ENCODE measurements at regions not wholly inside any gene's neighbourhood (a gene's known extent, or its start where the extent isn't known, plus 50 kb on each side); places are given as distances from the start of the nearest gene placed in this dataset.

DNA sequence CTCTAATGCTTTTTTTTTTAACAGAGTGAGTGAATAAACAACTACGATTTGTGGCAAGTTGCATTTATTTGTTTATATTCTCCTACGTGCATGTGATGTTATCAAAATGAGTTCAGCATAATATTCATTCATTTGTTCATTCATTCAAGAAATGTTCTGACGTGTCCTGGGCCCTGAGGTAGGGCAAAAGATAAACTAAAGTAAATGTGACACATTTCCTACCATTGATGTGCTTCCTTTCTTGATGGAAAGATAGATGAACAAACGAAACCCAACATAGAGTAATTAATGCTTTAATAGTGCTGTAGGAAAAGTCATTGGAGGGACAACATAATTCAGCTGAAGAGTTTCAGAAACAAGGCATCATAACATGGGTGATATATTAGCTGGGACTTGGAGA, 261.5 kb upstream of the KCNMB2 start:
- Histone ChIP-seq H3K4me3 (no peak overlapping the region), H3K27me3 (no peaks in the 10 kb centered on the region), H3K36me3 (no peaks in the 10 kb centered on the region), H3K27ac (no peak overlapping the region), H3K9me3 (peaks cover 0 to 9% (median 0%) of the 10 kb centered on the region in 3 donors), H3K4me1 (no peaks in the 10 kb centered on the region)
- intact Hi-C loops (cut with DNase I; ENCODE audit: low total_unique reads) (no loop called here), in situ Hi-C loops (cut with MboI; ENCODE audit: low sequenced_read_pairs in 4 of 4) (no loop called here)
- TF ChIP-seq, protein P1, sequence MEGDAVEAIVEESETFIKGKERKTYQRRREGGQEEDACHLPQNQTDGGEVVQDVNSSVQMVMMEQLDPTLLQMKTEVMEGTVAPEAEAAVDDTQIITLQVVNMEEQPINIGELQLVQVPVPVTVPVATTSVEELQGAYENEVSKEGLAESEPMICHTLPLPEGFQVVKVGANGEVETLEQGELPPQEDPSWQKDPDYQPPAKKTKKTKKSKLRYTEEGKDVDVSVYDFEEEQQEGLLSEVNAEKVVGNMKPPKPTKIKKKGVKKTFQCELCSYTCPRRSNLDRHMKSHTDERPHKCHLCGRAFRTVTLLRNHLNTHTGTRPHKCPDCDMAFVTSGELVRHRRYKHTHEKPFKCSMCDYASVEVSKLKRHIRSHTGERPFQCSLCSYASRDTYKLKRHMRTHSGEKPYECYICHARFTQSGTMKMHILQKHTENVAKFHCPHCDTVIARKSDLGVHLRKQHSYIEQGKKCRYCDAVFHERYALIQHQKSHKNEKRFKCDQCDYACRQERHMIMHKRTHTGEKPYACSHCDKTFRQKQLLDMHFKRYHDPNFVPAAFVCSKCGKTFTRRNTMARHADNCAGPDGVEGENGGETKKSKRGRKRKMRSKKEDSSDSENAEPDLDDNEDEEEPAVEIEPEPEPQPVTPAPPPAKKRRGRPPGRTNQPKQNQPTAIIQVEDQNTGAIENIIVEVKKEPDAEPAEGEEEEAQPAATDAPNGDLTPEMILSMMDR (IDR thresholded peaks at IDR 0.05 in 4 of 5, conservative IDR thresholded peaks at IDR 0.05 in 1 of 5), result no peak
- no peak for TF ChIP-seq POLR2A (IDR thresholded peaks at IDR 0.05)
- no peak for DNase-seq
- no peak for ATAC-seq

DNA sequence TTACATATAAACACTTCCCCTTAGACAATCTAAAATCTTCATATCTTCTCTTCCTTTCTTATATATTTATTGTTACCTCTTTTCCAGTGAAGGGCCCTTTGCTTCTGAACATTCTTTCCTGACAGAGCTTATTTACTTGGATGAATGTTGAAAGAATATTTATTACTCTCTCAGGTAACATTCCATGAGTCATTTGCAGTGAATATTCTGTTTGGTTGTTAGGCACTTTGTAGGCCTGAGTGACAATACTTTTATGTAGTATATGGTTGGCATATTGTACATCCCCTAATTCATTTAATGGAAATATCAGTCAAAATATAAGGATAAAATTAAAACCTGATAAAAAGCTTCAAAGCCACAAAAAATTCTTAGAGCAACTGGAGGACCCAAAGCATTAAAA, 260.9 kb upstream of the KCNMB2 start:
- TF ChIP-seq POLR2A (IDR thresholded peaks at IDR 0.05), result no peak
- TF ChIP-seq, protein P1 (IDR thresholded peaks at IDR 0.05 in 4 of 5, conservative IDR thresholded peaks at IDR 0.05 in 1 of 5), result no peak
- H3K27me3 ChIP-seq, result no peaks in the 10 kb centered on the region
- ATAC-seq (no peak), DNase-seq (no peak)
- intact Hi-C loops (cut with DNase I; ENCODE audit: low total_unique reads) (no loop called here), in situ Hi-C loops (cut with MboI; ENCODE audit: low sequenced_read_pairs in 4 of 4) (no loop called here)
- no peaks in the 10 kb centered on the region for H3K36me3 ChIP-seq
- H3K4me1 ChIP-seq, result no peaks in the 10 kb centered on the region
- H3K4me3 ChIP-seq, result no peak overlapping the region
- H3K9me3 ChIP-seq, result peaks cover 0 to 15% (median 0%) of the 10 kb centered on the region in 3 donors
- no peak overlapping the region for H3K27ac ChIP-seq

DNA sequence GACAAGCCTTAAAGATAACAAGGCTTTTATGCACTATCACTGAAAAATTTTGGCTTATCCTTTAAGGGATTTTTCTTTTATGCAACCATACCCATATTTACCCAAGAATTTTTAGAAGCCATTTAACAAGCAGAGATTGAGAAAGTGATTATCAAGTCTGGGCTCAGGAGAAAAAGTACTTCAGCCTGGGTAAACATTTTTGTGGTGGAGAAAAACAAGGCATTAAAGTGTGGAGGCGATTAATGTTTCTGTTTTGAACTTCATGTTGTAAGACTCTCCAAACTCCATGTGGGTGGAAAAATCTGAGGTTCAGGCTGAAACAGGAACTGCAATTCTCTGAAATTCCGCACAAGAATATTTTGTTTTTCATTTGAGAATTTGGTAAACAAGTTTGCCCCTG, 260.4 kb upstream of the KCNMB2 start:
- H3K9me3 ChIP-seq, result peaks cover 0 to 16% (median 0%) of the 10 kb centered on the region in 3 donors
- in situ Hi-C loops (cut with MboI; ENCODE audit: low sequenced_read_pairs in 4 of 4), result no loop called here
- no peaks in the 10 kb centered on the region for H3K4me1 ChIP-seq
- no peaks in the 10 kb centered on the region for H3K36me3 ChIP-seq
- DNase-seq (no peak), ATAC-seq (no peak)
- TF ChIP-seq POLR2A (IDR thresholded peaks at IDR 0.05), result no peak
- TF ChIP-seq, protein P1 (IDR thresholded peaks at IDR 0.05 in 4 of 5, conservative IDR thresholded peaks at IDR 0.05 in 1 of 5), result no peak
- H3K27me3 ChIP-seq, result no peaks in the 10 kb centered on the region
- H3K27ac ChIP-seq, result no peak overlapping the region
- H3K4me3 ChIP-seq, result no peak overlapping the region
- intact Hi-C loops (cut with DNase I; ENCODE audit: low total_unique reads), result no loop called here

DNA sequence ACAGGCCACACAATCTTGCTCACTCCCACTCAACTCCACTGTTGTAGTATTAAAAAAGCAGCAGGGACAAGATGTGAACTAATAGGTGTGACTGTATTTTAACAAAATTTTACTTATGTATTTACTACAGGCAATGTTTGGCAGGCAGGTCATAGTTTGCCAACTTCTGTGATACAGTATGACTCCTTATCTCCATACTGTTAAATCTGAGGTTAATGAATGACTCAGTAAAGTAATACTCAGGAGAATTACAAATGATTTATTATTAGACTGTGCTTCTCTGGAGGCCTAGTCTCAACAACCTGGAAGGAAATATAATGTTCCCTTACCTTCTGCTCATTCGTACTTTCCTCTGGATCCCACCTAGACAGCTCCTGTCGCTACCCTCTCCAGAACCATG, 258.6 kb upstream of the KCNMB2 start:
- TF ChIP-seq POLR2A (IDR thresholded peaks at IDR 0.05), result no peak
- TF ChIP-seq, protein P1 (IDR thresholded peaks at IDR 0.05 in 4 of 5, conservative IDR thresholded peaks at IDR 0.05 in 1 of 5), result no peak
- H3K27me3 ChIP-seq, result no peaks in the 10 kb centered on the region
- intact Hi-C loops (cut with DNase I; ENCODE audit: low total_unique reads), result no loop called here

DNA sequence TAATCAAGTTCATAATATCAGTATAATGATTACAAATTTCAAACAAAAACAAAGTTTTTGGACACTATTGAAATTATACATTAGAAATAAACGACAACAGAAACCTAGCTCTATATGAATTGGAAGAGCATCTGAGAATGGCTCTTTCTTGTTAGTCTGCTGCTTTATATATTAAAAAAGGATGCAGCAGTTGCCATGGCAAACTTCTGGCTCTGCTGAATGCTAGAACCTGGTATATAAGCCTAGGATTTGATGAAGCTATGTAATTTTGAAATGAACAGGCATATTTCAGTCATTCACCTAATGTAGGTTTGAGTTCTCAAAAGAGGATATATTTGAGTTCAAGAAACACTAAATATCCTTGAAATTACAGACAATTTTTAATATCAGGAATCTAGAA, 252.7 kb upstream of the KCNMB2 start:
- no peak for ATAC-seq
- Histone ChIP-seq H3K27ac (no peak overlapping the region), H3K27me3 (no peaks in the 10 kb centered on the region), H3K36me3 (no peaks in the 10 kb centered on the region), H3K4me1 (no peaks in the 10 kb centered on the region), H3K4me3 (no peak overlapping the region), H3K9me3 (peaks cover 0 to 16% (median 0%) of the 10 kb centered on the region in 3 donors)
- intact Hi-C loops (cut with DNase I; ENCODE audit: low total_unique reads) (no loop called here), in situ Hi-C loops (cut with MboI; ENCODE audit: low sequenced_read_pairs in 4 of 4) (no loop called here)
- TF ChIP-seq POLR2A (IDR thresholded peaks at IDR 0.05), result no peak
- TF ChIP-seq, protein P1 (IDR thresholded peaks at IDR 0.05 in 4 of 5, conservative IDR thresholded peaks at IDR 0.05 in 1 of 5), result no peak
- DNase-seq, result no peak

More for the DNA sequence above, 258.6 kb upstream of the KCNMB2 start:
- Histone ChIP-seq H3K4me1 (no peaks in the 10 kb centered on the region), H3K36me3 (no peaks in the 10 kb centered on the region), H3K4me3 (no peak overlapping the region), H3K27ac (no peak overlapping the region), H3K9me3 (peaks cover 0 to 16% (median 0%) of the 10 kb centered on the region in 3 donors)
- in situ Hi-C loops (cut with MboI; ENCODE audit: low sequenced_read_pairs in 4 of 4), result no loop called here
- DNase-seq, result no peak
- ATAC-seq, result no peak
